GM12872 (cell line): ENCODE measurements at regions not wholly inside any gene's neighbourhood (a gene's known extent, or its start where the extent isn't known, plus 50 kb on each side); places are given as distances from the start of the nearest gene placed in this dataset.

Source experiments
- TF ChIP-seq, protein P1 (sequence below): IDR thresholded peaks from 3 replicates; pipeline ENCODE4 v1.5.1; 2011; ENCODE audit warnings: low read depth, mild to moderate bottlenecking, low read length, moderate library complexity; ENCODE audit not compliant: insufficient read depth

GRCh38 chr13:88154001-88154400, 482.8 kb downstream of the SLITRK5 start:
- TF ChIP-seq, protein P1, sequence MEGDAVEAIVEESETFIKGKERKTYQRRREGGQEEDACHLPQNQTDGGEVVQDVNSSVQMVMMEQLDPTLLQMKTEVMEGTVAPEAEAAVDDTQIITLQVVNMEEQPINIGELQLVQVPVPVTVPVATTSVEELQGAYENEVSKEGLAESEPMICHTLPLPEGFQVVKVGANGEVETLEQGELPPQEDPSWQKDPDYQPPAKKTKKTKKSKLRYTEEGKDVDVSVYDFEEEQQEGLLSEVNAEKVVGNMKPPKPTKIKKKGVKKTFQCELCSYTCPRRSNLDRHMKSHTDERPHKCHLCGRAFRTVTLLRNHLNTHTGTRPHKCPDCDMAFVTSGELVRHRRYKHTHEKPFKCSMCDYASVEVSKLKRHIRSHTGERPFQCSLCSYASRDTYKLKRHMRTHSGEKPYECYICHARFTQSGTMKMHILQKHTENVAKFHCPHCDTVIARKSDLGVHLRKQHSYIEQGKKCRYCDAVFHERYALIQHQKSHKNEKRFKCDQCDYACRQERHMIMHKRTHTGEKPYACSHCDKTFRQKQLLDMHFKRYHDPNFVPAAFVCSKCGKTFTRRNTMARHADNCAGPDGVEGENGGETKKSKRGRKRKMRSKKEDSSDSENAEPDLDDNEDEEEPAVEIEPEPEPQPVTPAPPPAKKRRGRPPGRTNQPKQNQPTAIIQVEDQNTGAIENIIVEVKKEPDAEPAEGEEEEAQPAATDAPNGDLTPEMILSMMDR, result no peak

- TF ChIP-seq, protein P1, result no peak
Measured at GRCh38 chr13:88162076-88162702, 491.0 kb downstream of the SLITRK5 start.

DNA sequence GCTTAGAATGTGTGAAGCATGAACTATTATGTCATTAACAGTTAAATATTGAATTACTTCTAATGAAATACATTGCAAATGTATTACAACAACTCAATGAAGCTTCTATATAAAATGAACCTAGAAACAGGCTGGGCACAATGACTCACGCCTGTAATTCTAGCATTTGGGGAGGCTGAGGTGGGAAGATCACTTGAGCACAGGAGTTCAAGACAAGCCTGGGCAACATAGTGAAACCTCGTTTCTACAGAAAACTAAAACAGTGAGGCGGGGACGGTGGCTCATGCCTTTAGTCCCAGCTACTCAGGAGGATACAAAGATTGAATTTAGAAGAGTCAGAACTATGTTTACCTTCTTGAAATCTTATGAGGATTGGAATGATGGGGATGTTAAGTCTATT, 505.1 kb downstream of the SLITRK5 start:
- TF ChIP-seq, protein P1, result no peak

- TF ChIP-seq, protein P1, result no peak
Measured at GRCh38 chr13:88183440-88183839, 512.3 kb downstream of the SLITRK5 start.

- TF ChIP-seq, protein P1, result no peak
Measured at GRCh38 chr13:88188986-88189385, 517.8 kb downstream of the SLITRK5 start.

GRCh38 chr13:88189728-88190127, 518.6 kb downstream of the SLITRK5 start:
- TF ChIP-seq, protein P1, result no peak

- TF ChIP-seq, protein P1, result no peak
Measured at GRCh38 chr13:88196106-88196505, 524.9 kb downstream of the SLITRK5 start.
